HS-5 (cell line): ENCODE measurements at regions not wholly inside any gene's neighbourhood (a gene's known extent, or its start where the extent isn't known, plus 50 kb on each side); places are given as distances from the start of the nearest gene placed in this dataset.

Source experiments
- DNase-seq: peaks from one replicate; pipeline ENCODE4 v3.0.0-alpha.2; 2012; ENCODE audit warnings: low read depth

GRCh38 chr11:122234257-122234656 lies 118.2 kb upstream of the BLID start:
- DNase-seq = no peak

- DNase-seq = no peak
Observed at GRCh38 chr11:122232985-122233384, 117.0 kb upstream of the BLID start.

GRCh38 chr11:122230385-122230755 lies 114.4 kb upstream of the BLID start:
- DNase-seq = no peak

- no peak for DNase-seq
Observed at GRCh38 chr11:122229481-122230384, 113.7 kb upstream of the BLID start.

- no peak for DNase-seq
Observed at GRCh38 chr11:122229078-122229477, 113.1 kb upstream of the BLID start.

- DNase-seq = no peak
Observed at GRCh38 chr11:122226810-122227379, 110.9 kb upstream of the BLID start.

GRCh38 chr11:122224867-122225266 lies 108.9 kb upstream of the BLID start:
- no peak for DNase-seq

- DNase-seq = no peak
Observed at GRCh38 chr11:122220321-122220720, 104.3 kb upstream of the BLID start.

GRCh38 chr11:122219791-122220190 lies 103.8 kb upstream of the BLID start:
- no peak for DNase-seq

GRCh38 chr11:122215244-122215992 lies 99.4 kb upstream of the BLID start:
- peak; percentile 68 for DNase-seq

- DNase-seq = no peak
Observed at GRCh38 chr11:122214567-122214966, 98.6 kb upstream of the BLID start.

- DNase-seq = no peak
Observed at GRCh38 chr11:122214080-122214479, 98.1 kb upstream of the BLID start.

- DNase-seq = no peak
Observed at GRCh38 chr11:122213171-122213570, 97.2 kb upstream of the BLID start.

- no peak for DNase-seq
Observed at GRCh38 chr11:122210367-122210997, 94.5 kb upstream of the BLID start.

GRCh38 chr11:122209619-122210366 lies 93.8 kb upstream of the BLID start:
- no peak for DNase-seq

- no peak for DNase-seq
Observed at GRCh38 chr11:122207921-122208764, 92.1 kb upstream of the BLID start.

- DNase-seq = no peak
Observed at GRCh38 chr11:122207505-122207904, 91.5 kb upstream of the BLID start.

- no peak for DNase-seq
Observed at GRCh38 chr11:122205036-122205435, 89.0 kb upstream of the BLID start.

- DNase-seq = no peak
Observed at GRCh38 chr11:122204206-122204605, 88.2 kb upstream of the BLID start.

GRCh38 chr11:122202951-122203456 lies 87.0 kb upstream of the BLID start:
- no peak for DNase-seq
